ENCODE measurements at regions not wholly inside any gene's neighbourhood (a gene's known extent, or its start where the extent isn't known, plus 50 kb on each side); places are given as distances from the start of the nearest gene placed in this dataset.

- no peak for TF ChIP-seq REST (IDR thresholded peaks at IDR 0.05; ENCODE audit: insufficient replicate concordance, low read depth)
- TF ChIP-seq CTCF (IDR thresholded peaks at IDR 0.05; ENCODE audit: insufficient read depth, low read length) = no peak
- no peak for TF ChIP-seq GABPA (IDR thresholded peaks at IDR 0.05; ENCODE audit: low read depth)
- no peak for TF ChIP-seq POLR2AphosphoS5 (IDR thresholded peaks at IDR 0.05; ENCODE audit: low read depth)
- TF ChIP-seq SPI1 (IDR thresholded peaks at IDR 0.05; ENCODE audit: borderline replicate concordance, low read depth) = no peak
These were observed 897.3 kb upstream of the EPHA5 start for GRCh38 chr4:66567551-66567950.

All from HL-60 (cell line).